ENCODE measurements at regions not wholly inside any gene's neighbourhood (a gene's known extent, or its start where the extent isn't known, plus 50 kb on each side); places are given as distances from the start of the nearest gene placed in this dataset.

GRCh38 chr12:44960423-44960822, 84.3 kb upstream of the NELL2 start:
- peak; percentile 17 for DNase-seq (ENCODE audit: low spot score)
- Mint-ChIP-seq H3K27ac (no peak overlapping the region), H3K9me3 (peaks cover 12% of the 10 kb centered on the region), H3K36me3 (no peaks in the 10 kb centered on the region), H3K4me3 (no peak overlapping the region), H3K27me3 (ENCODE audit: low read depth) (no peaks in the 10 kb centered on the region), H3K4me1 (peaks cover 19% of the 10 kb centered on the region)
- ChIA-PET CTCF (interaction anchor here (0.8 to 3.4 kb wide), 9 partner anchors 9 to 960 kb away, joined by 3 to 44 read pairs (median 4); no protein-coding TSS in a partner anchor), POLR2A (no interaction called here)
- TF ChIP-seq MAX (CRISPR knock-in tag; IDR thresholded peaks at IDR 0.05) (0 out of 2 replicates have a peak, but pooled peaks have one; percentile 14), HMGXB4 (CRISPR knock-in tag; IDR thresholded peaks at IDR 0.05) (no peak)
- ATAC-seq, result peak; percentile 76

GRCh38 chr12:44947163-44947562, 71.0 kb upstream of the NELL2 start:
- CTCF ChIA-PET, result no interaction called here
- ATAC-seq (no peak), DNase-seq (ENCODE audit: low spot score) (no peak)
- no peak overlapping the region for H3K4me3 Mint-ChIP-seq
- no peaks in the 10 kb centered on the region for H3K27me3 Mint-ChIP-seq (ENCODE audit: low read depth)
- peaks cover 22% of the 10 kb centered on the region for H3K9me3 Mint-ChIP-seq
- no peak overlapping the region for H3K27ac Mint-ChIP-seq
- TF ChIP-seq GABPB1 (CRISPR knock-in tag; IDR thresholded peaks at IDR 0.05), result no peak
- TF ChIP-seq ZMAT4 (CRISPR knock-in tag; IDR thresholded peaks at IDR 0.05), result no peak
- TF ChIP-seq E2F4 (CRISPR knock-in tag; IDR thresholded peaks at IDR 0.05; ENCODE audit: borderline replicate concordance, low read depth), result no peak
- no peak for TF ChIP-seq ZNF232 (CRISPR knock-in tag; IDR thresholded peaks at IDR 0.05)
- no peak for TF ChIP-seq ELF4 (CRISPR knock-in tag; IDR thresholded peaks at IDR 0.05; ENCODE audit: low read depth)
- TF ChIP-seq GRHL2 (CRISPR knock-in tag; IDR thresholded peaks at IDR 0.05; ENCODE audit: insufficient replicate concordance, severe bottlenecking), result no peak
- no peak for TF ChIP-seq ZNF532 (CRISPR knock-in tag; IDR thresholded peaks at IDR 0.05; ENCODE audit: borderline replicate concordance)
- TF ChIP-seq CREB1 (CRISPR knock-in tag; IDR thresholded peaks at IDR 0.05), result no peak
- TF ChIP-seq ETV6 (CRISPR knock-in tag; IDR thresholded peaks at IDR 0.05), result no peak
- no peak for TF ChIP-seq CREM (CRISPR knock-in tag; IDR thresholded peaks at IDR 0.05)
- TF ChIP-seq FOXK1 (CRISPR knock-in tag; IDR thresholded peaks at IDR 0.05), result no peak
- TF ChIP-seq FOXP1 (CRISPR knock-in tag; IDR thresholded peaks at IDR 0.05; ENCODE audit: borderline replicate concordance), result no peak
- TF ChIP-seq NR2C2 (CRISPR knock-in tag; IDR thresholded peaks at IDR 0.05), result no peak
- no peak for TF ChIP-seq EMX1 (CRISPR knock-in tag; IDR thresholded peaks at IDR 0.05)
- no peak for TF ChIP-seq ZNF396 (CRISPR knock-in tag; IDR thresholded peaks at IDR 0.05; ENCODE audit: borderline replicate concordance)
- no peak for TF ChIP-seq ARID4B (CRISPR knock-in tag; IDR thresholded peaks at IDR 0.05; ENCODE audit: borderline replicate concordance)
- POLR2A ChIA-PET, result no interaction called here
- peaks cover 27% of the 10 kb centered on the region for H3K4me1 Mint-ChIP-seq
- H3K36me3 Mint-ChIP-seq, result peaks cover 14% of the 10 kb centered on the region

Data from WTC11 (cell line).